Gastroesophageal sphincter (tissue), 3 donors: ENCODE measurements at regions not wholly inside any gene's neighbourhood (a gene's known extent, or its start where the extent isn't known, plus 50 kb on each side); places are given as distances from the start of the nearest gene placed in this dataset.

Experiments used
- CTCF ChIP-seq, 4 experiments: fragments of 200-600 bp in 2 of 4; fragments of 450-650 bp in 2 of 4; sonication (generic) in 1 of 4; IDR thresholded peaks; one replicate each; pipeline ENCODE4 v1.5.1; 2017 to 2019; ENCODE audit warnings: antibody characterized with exemption in 4 of 4, mild to moderate bottlenecking in 2 of 4, moderate library complexity in 2 of 4
- EP300 ChIP-seq: sonication (generic); formaldehyde crosslinking; IDR thresholded peaks from one replicate; pipeline ENCODE4 v1.6.1; 2017; ENCODE audit warnings: antibody characterized with exemption, mild to moderate bottlenecking
- POLR2A ChIP-seq, 2 donors: fragments of 450-650 bp; IDR thresholded peaks; one replicate each; pipeline ENCODE4 v1.6.1; 2017; ENCODE audit warnings: antibody characterized with exemption in 2 of 2, mild to moderate bottlenecking in 2 of 2, moderate library complexity in 1 of 2

GRCh38 chr1:218939095-218939494, 234.6 kb upstream of the LYPLAL1 start:
- TF ChIP-seq CTCF (IDR thresholded peaks at IDR 0.05), result no peak
- TF ChIP-seq EP300, result no peak
- TF ChIP-seq POLR2A (IDR thresholded peaks at IDR 0.05), result no peak
